K562 (cell line): ENCODE measurements at regions not wholly inside any gene's neighbourhood (a gene's known extent, or its start where the extent isn't known, plus 50 kb on each side); places are given as distances from the start of the nearest gene placed in this dataset.
"Not testable (repeated sequence)": the region's sequence is repeated elsewhere in the genome, so short reads cannot be mapped to it uniquely, and the experiment has no call there.

Experiments
- CBFA2T2 ChIP-seq: fragments of 450-650 bp; conservative IDR thresholded peaks from 2 replicates; pipeline ENCODE4 v1.6.1; 2017; ENCODE audit warnings: mild to moderate bottlenecking
- CC2D1A ChIP-seq: fragments of 450-650 bp; IDR thresholded peaks from 2 replicates; pipeline ENCODE4 v1.6.1; 2017; ENCODE audit warnings: mild to moderate bottlenecking
- EGR1 ChIP-seq: fragments of 450-650 bp; conservative IDR thresholded peaks from 2 replicates; pipeline ENCODE4 v1.6.1; 2017; ENCODE audit warnings: mild to moderate bottlenecking
- FOXJ2 ChIP-seq: fragments of 200-800 bp; sonication (Bioruptor generic); IDR thresholded peaks from 2 replicates; pipeline ENCODE4 v1.6.1; 2016; ENCODE audit warnings: missing genetic modification characterization, missing compliant biosample characterization
- FOXK2 ChIP-seq, 2 experiments: fragments of 450-650 bp; IDR thresholded peaks in 1 of 2; conservative IDR thresholded peaks in 1 of 2; 2 replicates each; pipeline ENCODE4 v1.6.1; 2016; ENCODE audit warnings: low read depth in 2 of 2, mild to moderate bottlenecking in 1 of 2
- HDAC3 ChIP-seq: fragments of 450-650 bp; IDR thresholded peaks from 2 replicates; pipeline ENCODE4 v1.6.1; 2018; ENCODE audit warnings: borderline replicate concordance, mild to moderate bottlenecking, moderate library complexity; ENCODE audit not compliant: partially characterized antibody
- KDM1A ChIP-seq, 2 experiments: fragments of 450-650 bp; IDR thresholded peaks; 2 replicates each; pipeline ENCODE4 v1.6.1; 2016; ENCODE audit warnings: mild to moderate bottlenecking in 2 of 2
- MTA2 ChIP-seq: fragments of 450-650 bp; IDR thresholded peaks from 2 replicates; pipeline ENCODE4 v1.6.1; 2016; ENCODE audit warnings: low read depth
- NCOA1 ChIP-seq: fragments of 450-650 bp; IDR thresholded peaks from 2 replicates; pipeline ENCODE4 v1.6.1; 2016; ENCODE audit warnings: low read depth
- NCOA2 ChIP-seq, 2 experiments: fragments of 450-650 bp; IDR thresholded peaks; 2 replicates each; pipeline ENCODE4 v1.6.1; 2018; ENCODE audit warnings: mild to moderate bottlenecking in 2 of 2, moderate library complexity in 1 of 2; ENCODE audit not compliant: partially characterized antibody in 2 of 2
- NFIC ChIP-seq: fragments of 450-650 bp; IDR thresholded peaks from 2 replicates; pipeline ENCODE4 v1.6.1; 2017; ENCODE audit warnings: mild to moderate bottlenecking, inconsistent platforms
- TCF3 ChIP-seq: sonication (generic); formaldehyde crosslinking; IDR thresholded peaks from 2 replicates; pipeline ENCODE4 v1.4.0; 2020; ENCODE audit warnings: mild to moderate bottlenecking, missing genetic modification reagents
- TEAD4 ChIP-seq, 2 experiments: sonication (generic) in 1 of 2; formaldehyde crosslinking in 1 of 2; IDR thresholded peaks; 2 replicates each; pipeline versions ENCODE4 v1.6.1 to v1.8.0; 2012 to 2022; ENCODE audit warnings: borderline replicate concordance in 1 of 2, inconsistent platforms in 1 of 2, low read length in 1 of 2, mild to moderate bottlenecking in 1 of 2, missing genetic modification reagents in 1 of 2
- TRIM24 ChIP-seq, 2 experiments: fragments of 450-650 bp; IDR thresholded peaks; 2 replicates each; pipeline ENCODE4 v1.6.1; 2016
- ZNF24 ChIP-seq: fragments of 450-650 bp; IDR thresholded peaks from 2 replicates; pipeline ENCODE4 v1.6.1; 2016
- TF ChIP-seq, protein P1 (sequence below): IDR thresholded peaks from 2 replicates; pipeline ENCODE4 v1.6.1; 2012; ENCODE audit warnings: low read depth, low read length, improper control_type of control experiment, borderline replicate concordance
- TF ChIP-seq, protein P2 (sequence below): fragments of 450-650 bp; IDR thresholded peaks from 2 replicates; pipeline ENCODE4 v1.6.1; 2017; ENCODE audit warnings: antibody characterized with exemption, mild to moderate bottlenecking
- TF ChIP-seq, protein P3 (sequence below), 2 experiments: fragments of 450-650 bp; conservative IDR thresholded peaks; 2 replicates each; pipeline ENCODE4 v1.6.1; 2017; ENCODE audit warnings: mild to moderate bottlenecking in 2 of 2, moderate library complexity in 2 of 2
- TF ChIP-seq, protein P4 (sequence below): fragments of 250-450 bp; sonication (Bioruptor Pico); IDR thresholded peaks from 2 replicates; pipeline ENCODE4 v1.8.0; 2021; ENCODE audit warnings: moderate library complexity, mild to moderate bottlenecking, inconsistent platforms

DNA sequence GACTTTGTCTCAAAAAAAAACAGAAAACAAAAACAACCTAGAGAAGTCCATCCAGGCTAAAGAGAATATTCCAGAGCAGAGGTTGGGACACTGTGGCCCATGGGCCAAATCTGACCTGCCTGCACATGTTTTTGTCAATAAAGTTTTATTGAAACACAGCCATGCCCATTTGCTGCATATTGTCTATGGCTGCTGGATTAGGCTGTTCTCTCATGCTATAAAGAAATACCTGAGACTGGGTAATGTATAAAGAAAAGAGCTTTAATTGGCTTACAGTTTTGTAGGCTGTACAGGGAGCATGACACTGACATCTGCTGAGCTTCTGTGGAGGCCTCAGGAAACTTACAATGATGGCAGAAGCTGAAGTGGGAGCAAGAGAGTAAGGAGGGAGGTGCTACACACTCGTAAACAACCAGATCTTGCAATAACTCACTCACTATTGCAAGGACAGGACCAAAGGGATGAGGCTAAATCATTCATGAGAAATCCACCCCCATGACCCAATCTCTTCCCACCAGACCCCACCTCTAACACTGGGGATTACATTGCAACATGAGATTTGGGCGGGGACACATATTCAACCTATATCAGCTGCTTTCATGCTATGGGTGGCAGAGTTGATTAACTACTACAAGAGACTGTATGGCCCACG is 122.5 kb upstream of the KRTAP5-11 start (continued):
- TF ChIP-seq CC2D1A (peak; percentile 91; the same call in 1 of the 2 replicates), FOXJ2 (tag) (0 out of 2 replicates have a peak, but pooled peaks have one; percentile 55), TEAD4 (IDR thresholded peaks at IDR 0.05; ENCODE audit: low read length) (peak; percentile 60), FOXK2 (conservative IDR thresholded peaks at IDR 0.05 in 1 of 2, IDR thresholded peaks at IDR 0.05 in 1 of 2; ENCODE audit: low read depth in 2 of 2) (peak; percentile 87 to 95), HDAC3 (peak; percentile 76), MTA2 (peak; percentile 85), TRIM24 (IDR thresholded peaks at IDR 0.05) (peak; percentile 96), KDM1A (IDR thresholded peaks at IDR 0.05) (peak; percentile 97 to 98), TCF3 (peak; percentile 84), CBFA2T2 (peak; percentile 94), NCOA1 (peak; percentile 84; the same call in 1 of the 2 replicates), EGR1 (peak; percentile 68), NFIC (peak; percentile 81), ZNF24 (peak; percentile 50; the same call in 1 of the 2 replicates), NCOA2 (IDR thresholded peaks at IDR 0.05; ENCODE audit: partially characterized antibody in 2 of 2) (peak in 1 of 2 experiments; percentile 66)
- TF ChIP-seq TEAD4 (CRISPR knock-in tag; IDR thresholded peaks at IDR 0.05; ENCODE audit: borderline replicate concordance) = not testable (repeated sequence)
- TF ChIP-seq, protein P1, sequence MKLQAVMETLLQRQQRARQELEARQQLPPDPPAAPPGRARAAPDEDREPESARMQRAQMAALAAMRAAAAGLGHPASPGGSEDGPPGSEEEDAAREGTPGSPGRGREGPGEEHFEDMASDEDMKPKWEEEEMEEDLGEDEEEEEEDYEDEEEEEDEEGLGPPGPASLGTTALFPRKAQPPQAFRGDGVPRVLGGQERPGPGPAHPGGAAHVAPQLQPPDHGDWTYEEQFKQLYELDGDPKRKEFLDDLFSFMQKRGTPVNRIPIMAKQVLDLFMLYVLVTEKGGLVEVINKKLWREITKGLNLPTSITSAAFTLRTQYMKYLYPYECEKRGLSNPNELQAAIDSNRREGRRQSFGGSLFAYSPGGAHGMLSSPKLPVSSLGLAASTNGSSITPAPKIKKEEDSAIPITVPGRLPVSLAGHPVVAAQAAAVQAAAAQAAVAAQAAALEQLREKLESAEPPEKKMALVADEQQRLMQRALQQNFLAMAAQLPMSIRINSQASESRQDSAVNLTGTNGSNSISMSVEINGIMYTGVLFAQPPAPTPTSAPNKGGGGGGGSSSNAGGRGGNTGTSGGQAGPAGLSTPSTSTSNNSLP = 0 out of 2 replicates have a peak, but pooled peaks have one; percentile 24
- TF ChIP-seq, protein P2, sequence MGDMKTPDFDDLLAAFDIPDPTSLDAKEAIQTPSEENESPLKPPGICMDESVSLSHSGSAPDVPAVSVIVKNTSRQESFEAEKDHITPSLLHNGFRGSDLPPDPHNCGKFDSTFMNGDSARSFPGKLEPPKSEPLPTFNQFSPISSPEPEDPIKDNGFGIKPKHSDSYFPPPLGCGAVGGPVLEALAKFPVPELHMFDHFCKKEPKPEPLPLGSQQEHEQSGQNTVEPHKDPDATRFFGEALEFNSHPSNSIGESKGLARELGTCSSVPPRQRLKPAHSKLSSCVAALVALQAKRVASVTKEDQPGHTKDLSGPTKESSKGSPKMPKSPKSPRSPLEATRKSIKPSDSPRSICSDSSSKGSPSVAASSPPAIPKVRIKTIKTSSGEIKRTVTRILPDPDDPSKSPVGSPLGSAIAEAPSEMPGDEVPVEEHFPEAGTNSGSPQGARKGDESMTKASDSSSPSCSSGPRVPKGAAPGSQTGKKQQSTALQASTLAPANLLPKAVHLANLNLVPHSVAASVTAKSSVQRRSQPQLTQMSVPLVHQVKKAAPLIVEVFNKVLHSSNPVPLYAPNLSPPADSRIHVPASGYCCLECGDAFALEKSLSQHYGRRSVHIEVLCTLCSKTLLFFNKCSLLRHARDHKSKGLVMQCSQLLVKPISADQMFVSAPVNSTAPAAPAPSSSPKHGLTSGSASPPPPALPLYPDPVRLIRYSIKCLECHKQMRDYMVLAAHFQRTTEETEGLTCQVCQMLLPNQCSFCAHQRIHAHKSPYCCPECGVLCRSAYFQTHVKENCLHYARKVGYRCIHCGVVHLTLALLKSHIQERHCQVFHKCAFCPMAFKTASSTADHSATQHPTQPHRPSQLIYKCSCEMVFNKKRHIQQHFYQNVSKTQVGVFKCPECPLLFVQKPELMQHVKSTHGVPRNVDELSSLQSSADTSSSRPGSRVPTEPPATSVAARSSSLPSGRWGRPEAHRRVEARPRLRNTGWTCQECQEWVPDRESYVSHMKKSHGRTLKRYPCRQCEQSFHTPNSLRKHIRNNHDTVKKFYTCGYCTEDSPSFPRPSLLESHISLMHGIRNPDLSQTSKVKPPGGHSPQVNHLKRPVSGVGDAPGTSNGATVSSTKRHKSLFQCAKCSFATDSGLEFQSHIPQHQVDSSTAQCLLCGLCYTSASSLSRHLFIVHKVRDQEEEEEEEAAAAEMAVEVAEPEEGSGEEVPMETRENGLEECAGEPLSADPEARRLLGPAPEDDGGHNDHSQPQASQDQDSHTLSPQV = peak; percentile 40; the same call in 1 of the 2 replicates
- TF ChIP-seq, protein P3, sequence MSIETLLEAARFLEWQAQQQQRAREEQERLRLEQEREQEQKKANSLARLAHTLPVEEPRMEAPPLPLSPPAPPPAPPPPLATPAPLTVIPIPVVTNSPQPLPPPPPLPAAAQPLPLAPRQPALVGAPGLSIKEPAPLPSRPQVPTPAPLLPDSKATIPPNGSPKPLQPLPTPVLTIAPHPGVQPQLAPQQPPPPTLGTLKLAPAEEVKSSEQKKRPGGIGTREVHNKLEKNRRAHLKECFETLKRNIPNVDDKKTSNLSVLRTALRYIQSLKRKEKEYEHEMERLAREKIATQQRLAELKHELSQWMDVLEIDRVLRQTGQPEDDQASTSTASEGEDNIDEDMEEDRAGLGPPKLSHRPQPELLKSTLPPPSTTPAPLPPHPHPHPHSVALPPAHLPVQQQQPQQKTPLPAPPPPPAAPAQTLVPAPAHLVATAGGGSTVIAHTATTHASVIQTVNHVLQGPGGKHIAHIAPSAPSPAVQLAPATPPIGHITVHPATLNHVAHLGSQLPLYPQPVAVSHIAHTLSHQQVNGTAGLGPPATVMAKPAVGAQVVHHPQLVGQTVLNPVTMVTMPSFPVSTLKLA (conservative IDR thresholded peaks at IDR 0.05) = peak; percentile 47 to 59; a peak in 2 of 4 replicates
- TF ChIP-seq, protein P4, sequence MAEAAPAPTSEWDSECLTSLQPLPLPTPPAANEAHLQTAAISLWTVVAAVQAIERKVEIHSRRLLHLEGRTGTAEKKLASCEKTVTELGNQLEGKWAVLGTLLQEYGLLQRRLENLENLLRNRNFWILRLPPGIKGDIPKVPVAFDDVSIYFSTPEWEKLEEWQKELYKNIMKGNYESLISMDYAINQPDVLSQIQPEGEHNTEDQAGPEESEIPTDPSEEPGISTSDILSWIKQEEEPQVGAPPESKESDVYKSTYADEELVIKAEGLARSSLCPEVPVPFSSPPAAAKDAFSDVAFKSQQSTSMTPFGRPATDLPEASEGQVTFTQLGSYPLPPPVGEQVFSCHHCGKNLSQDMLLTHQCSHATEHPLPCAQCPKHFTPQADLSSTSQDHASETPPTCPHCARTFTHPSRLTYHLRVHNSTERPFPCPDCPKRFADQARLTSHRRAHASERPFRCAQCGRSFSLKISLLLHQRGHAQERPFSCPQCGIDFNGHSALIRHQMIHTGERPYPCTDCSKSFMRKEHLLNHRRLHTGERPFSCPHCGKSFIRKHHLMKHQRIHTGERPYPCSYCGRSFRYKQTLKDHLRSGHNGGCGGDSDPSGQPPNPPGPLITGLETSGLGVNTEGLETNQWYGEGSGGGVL (CRISPR knock-in tag) = 0 out of 2 replicates have a peak, but pooled peaks have one; percentile 35
